ENCODE measurements at regions not wholly inside any gene's neighbourhood (a gene's known extent, or its start where the extent isn't known, plus 50 kb on each side); places are given as distances from the start of the nearest gene placed in this dataset.

- TF ChIP-seq EZH2phosphoT487 (IDR thresholded peaks at IDR 0.05; ENCODE audit: borderline replicate concordance, low read length): no peak
- TF ChIP-seq, protein P1, sequence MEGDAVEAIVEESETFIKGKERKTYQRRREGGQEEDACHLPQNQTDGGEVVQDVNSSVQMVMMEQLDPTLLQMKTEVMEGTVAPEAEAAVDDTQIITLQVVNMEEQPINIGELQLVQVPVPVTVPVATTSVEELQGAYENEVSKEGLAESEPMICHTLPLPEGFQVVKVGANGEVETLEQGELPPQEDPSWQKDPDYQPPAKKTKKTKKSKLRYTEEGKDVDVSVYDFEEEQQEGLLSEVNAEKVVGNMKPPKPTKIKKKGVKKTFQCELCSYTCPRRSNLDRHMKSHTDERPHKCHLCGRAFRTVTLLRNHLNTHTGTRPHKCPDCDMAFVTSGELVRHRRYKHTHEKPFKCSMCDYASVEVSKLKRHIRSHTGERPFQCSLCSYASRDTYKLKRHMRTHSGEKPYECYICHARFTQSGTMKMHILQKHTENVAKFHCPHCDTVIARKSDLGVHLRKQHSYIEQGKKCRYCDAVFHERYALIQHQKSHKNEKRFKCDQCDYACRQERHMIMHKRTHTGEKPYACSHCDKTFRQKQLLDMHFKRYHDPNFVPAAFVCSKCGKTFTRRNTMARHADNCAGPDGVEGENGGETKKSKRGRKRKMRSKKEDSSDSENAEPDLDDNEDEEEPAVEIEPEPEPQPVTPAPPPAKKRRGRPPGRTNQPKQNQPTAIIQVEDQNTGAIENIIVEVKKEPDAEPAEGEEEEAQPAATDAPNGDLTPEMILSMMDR (IDR thresholded peaks at IDR 0.05; ENCODE audit: low read depth, low read length, poor library complexity, severe bottlenecking): peak; percentile 66
Observed at GRCh38 chr4:136637071-136637777, 895.1 kb downstream of the PCDH18 start.
